GM12878 (cell line): ENCODE measurements at regions not wholly inside any gene's neighbourhood (a gene's known extent, or its start where the extent isn't known, plus 50 kb on each side); places are given as distances from the start of the nearest gene placed in this dataset.

Source experiments
- ATAC-seq: fragments of 200-7000 bp; cut with Tn5 transposase; 3 replicates; pipeline ENCODE4 v1.9.1; 2020; ENCODE audit warnings: mild to moderate bottlenecking, moderate library complexity
- BruUV-seq: library from RNA; stranded (reverse); fragments of 400-500 nt; replicated peaks from 2 replicates; lab custom pipeline; 2021; lab: Mats Ljungman, UMichigan
- CTCF ChIA-PET: fragments of 300-600 bp; sonication (Branson Sonifier 250); formaldehyde crosslinking; extraction: SDS; loops from one replicate; lab custom pipeline; 2021; ENCODE audit warnings: inconsistent platforms; lab: Yijun Ruan, JAX
- POLR2A ChIA-PET: fragments of 350-600 bp; formaldehyde crosslinking; extraction: SDS; loops from one replicate; lab custom pipeline; 2021; ENCODE audit warnings: inconsistent platforms; lab: Charles Lee
- RAD21 ChIA-PET: fragments of 300-600 bp; sonication (Branson Sonifier 250); formaldehyde crosslinking; loops from one replicate; lab custom pipeline; 2023; ENCODE audit warnings: antibody characterized with exemption; ENCODE audit not compliant: unreplicated experiment; lab: Charles Lee
- SMC1A ChIA-PET: fragments of 300-600 bp; sonication (Branson Sonifier 250); formaldehyde crosslinking; loops from one replicate; lab custom pipeline; 2023; ENCODE audit not compliant: unreplicated experiment, uncharacterized antibody; lab: Charles Lee
- DNase-seq: peaks from one replicate; pipeline ENCODE4 v3.0.0-alpha.2; 2011; ENCODE audit warnings: low read depth, low spot score
- FAIRE-seq: peaks from 3 replicates; lab custom pipeline; 2011; peaks lifted over from hg19 to GRCh38; lab: Jason Lieb, UNC
- H2AFZ ChIP-seq: 2 replicates; pipeline ENCODE4 v1.6.0; 2011; ENCODE audit warnings: low read depth, low read length, control low read depth; ENCODE audit not compliant: control insufficient read depth
- H3K27ac ChIP-seq: 2 replicates; pipeline ENCODE4 v1.5.1; 2011; ENCODE audit warnings: control low read depth; ENCODE audit not compliant: control insufficient read depth, insufficient read depth
- H3K27me3 ChIP-seq, 2 experiments: replicated peaks in 1 of 2; 2 replicates each; pipeline versions ENCODE4 v1.6.0 to v1.6.1; 2011; ENCODE audit warnings: low read length in 1 of 2; ENCODE audit not compliant: control insufficient read depth in 2 of 2, insufficient read depth in 2 of 2
- H3K36me3 ChIP-seq, 2 experiments: 2 replicates each; pipeline ENCODE4 v1.5.1; 2011; ENCODE audit warnings: low read length in 1 of 2; ENCODE audit not compliant: control insufficient read depth in 2 of 2, insufficient read depth in 2 of 2
- H3K4me1 ChIP-seq: 2 replicates; pipeline ENCODE4 v1.6.1; 2011; ENCODE audit warnings: mild to moderate bottlenecking, low read length, moderate library complexity, mixed read lengths; ENCODE audit not compliant: control insufficient read depth, insufficient read depth
- H3K4me2 ChIP-seq: 2 replicates; pipeline ENCODE4 v1.6.0; 2011; ENCODE audit warnings: control low read depth; ENCODE audit not compliant: control insufficient read depth, insufficient read depth
- H3K4me3 ChIP-seq: fragments of 200-600 bp; sonication (generic); 2 replicates; pipeline ENCODE4 v1.5.1; 2016
- H3K79me2 ChIP-seq: 2 replicates; pipeline ENCODE4 v1.6.0; 2011; ENCODE audit warnings: low read length; ENCODE audit not compliant: control insufficient read depth, insufficient read depth
- H3K9ac ChIP-seq: 2 replicates; pipeline ENCODE4 v1.8.0; 2011; ENCODE audit warnings: low read length, control low read depth, mixed read lengths; ENCODE audit not compliant: control insufficient read depth, insufficient read depth
- H3K9me3 ChIP-seq: replicated peaks from 3 replicates; pipeline ENCODE4 v1.5.1; 2011; ENCODE audit warnings: mild to moderate bottlenecking, low read length; ENCODE audit not compliant: control insufficient read depth, insufficient read depth
- H4K20me1 ChIP-seq: 2 replicates; pipeline ENCODE4 v1.6.0; 2011; ENCODE audit not compliant: control insufficient read depth, insufficient read depth
- ATF2 ChIP-seq: IDR thresholded peaks from 2 replicates; pipeline ENCODE4 v1.6.1; 2012; ENCODE audit warnings: low read length, inconsistent platforms
- CHD1 ChIP-seq: IDR thresholded peaks from 2 replicates; pipeline ENCODE4 v1.6.1; 2012; ENCODE audit warnings: low read depth, low read length, improper control_type of control experiment
- E2F8 ChIP-seq: fragments of 450-650 bp; IDR thresholded peaks from 2 replicates; pipeline ENCODE4 v1.6.1; 2018; ENCODE audit warnings: mild to moderate bottlenecking, low read depth, moderate library complexity; ENCODE audit not compliant: partially characterized antibody
- EZH2 ChIP-seq: IDR thresholded peaks from 2 replicates; pipeline ENCODE4 v1.6.1; 2012; ENCODE audit warnings: low read depth, mild to moderate bottlenecking, control low read depth, inconsistent platforms, low read length, borderline replicate concordance; ENCODE audit not compliant: control insufficient read depth
- IRF5 ChIP-seq: fragments of 450-650 bp; IDR thresholded peaks from 2 replicates; pipeline ENCODE4 v1.6.1; 2017; ENCODE audit warnings: borderline replicate concordance
- MEF2A ChIP-seq: IDR thresholded peaks from 2 replicates; pipeline ENCODE4 v1.6.1; 2011; ENCODE audit warnings: low read depth, mild to moderate bottlenecking, low read length, moderate library complexity; ENCODE audit not compliant: insufficient read depth
- PKNOX1 ChIP-seq: fragments of 450-650 bp; IDR thresholded peaks from 2 replicates; pipeline ENCODE4 v1.6.1; 2016; ENCODE audit warnings: mild to moderate bottlenecking
- RUNX3 ChIP-seq: IDR thresholded peaks from 2 replicates; pipeline ENCODE4 v1.6.1; 2012; ENCODE audit warnings: low read length, inconsistent platforms
- SKIL ChIP-seq: fragments of 450-650 bp; IDR thresholded peaks from 2 replicates; pipeline ENCODE4 v1.6.1; 2017; ENCODE audit warnings: mild to moderate bottlenecking, low read depth, inconsistent platforms; ENCODE audit not compliant: poor library complexity, severe bottlenecking
- SP1 ChIP-seq: IDR thresholded peaks from one replicate; pipeline ENCODE4 v1.6.1; 2011; ENCODE audit warnings: low read depth, low read length
- WGBS: methylation state at CpG from one replicate; pipeline ENCODE4 v1.1.6; 2016; ENCODE audit warnings: low lambda C conversion rate; ENCODE audit not compliant: insufficient replicate concordance, insufficient coverage; ENCODE audit errors: missing lambda C conversion rate; 5-methylcytosine and 5-hydroxymethylcytosine counted together
- in situ Hi-C: fragments of 300-500 bp; cut with MboI; formaldehyde crosslinking; loops from 9 replicates; pipeline ENCODE4 v1.14.3; 2018; ENCODE audit warnings: mixed read lengths
- intact Hi-C: fragments of 100-400 bp; cut with micrococcal nuclease; formaldehyde crosslinking; loops from one replicate; pipeline ENCODE4 v1.14.2; 2022; ENCODE audit not compliant: unreplicated experiment

- no peak for TF ChIP-seq EZH2
- TF ChIP-seq E2F8 = no peak
- no peak for TF ChIP-seq SP1
- no peak for TF ChIP-seq CHD1
Measured at GRCh38 chr6:112464901-112465665, 118.0 kb downstream of the RFPL4B start (continued).

- BruUV-seq = no TSS peak
- H2AFZ ChIP-seq = no peak overlapping the region
- 0% methylated on average over 1 of the region's 1 CpG for WGBS
- CTCF ChIA-PET = interaction anchor here (0.8 kb wide), 1 partner anchor 16 kb away, joined by 3 read pairs; no protein-coding TSS in a partner anchor
- no peak overlapping the region for H3K27ac ChIP-seq
- DNase-seq (no peak), FAIRE-seq (no peak), ATAC-seq (peak; percentile 74)
- no peaks in the 10 kb centered on the region for H3K36me3 ChIP-seq
- no peak overlapping the region for H3K4me2 ChIP-seq
- in situ Hi-C loops (no loop called here), intact Hi-C loops (no loop called here)
- SMC1A ChIA-PET = interaction anchor here (0.6 to 1.4 kb wide), 4 partner anchors 12 to 1304 kb away, joined by 3 to 5 read pairs (median 4); no protein-coding TSS in a partner anchor
- H3K9me3 ChIP-seq = no peaks in the 10 kb centered on the region; the same call in 2 of the 3 replicates
- POLR2A ChIA-PET = no interaction called here
- H3K4me3 ChIP-seq = no peak overlapping the region
- no peak overlapping the region for H3K9ac ChIP-seq
- H3K4me1 ChIP-seq = no peaks in the 10 kb centered on the region
- no peaks in the 10 kb centered on the region for H3K27me3 ChIP-seq
- H3K79me2 ChIP-seq = no peaks in the 10 kb centered on the region
- H4K20me1 ChIP-seq = no peaks in the 10 kb centered on the region
- RAD21 ChIA-PET = no interaction called here
- no peak for TF ChIP-seq PKNOX1
- 0 out of 2 replicates have a peak, but pooled peaks have one; percentile 24 for TF ChIP-seq RUNX3
- TF ChIP-seq IRF5 = no peak
- peak; percentile 36; the same call in 1 of the 2 replicates for TF ChIP-seq ATF2
- 0 out of 2 replicates have a peak, but pooled peaks have one; percentile 37 for TF ChIP-seq MEF2A
- TF ChIP-seq SKIL = no peak
Measured at GRCh38 chr6:112466373-112467151, 119.4 kb downstream of the RFPL4B start.
